ENCODE measurements at regions not wholly inside any gene's neighbourhood (a gene's known extent, or its start where the extent isn't known, plus 50 kb on each side); places are given as distances from the start of the nearest gene placed in this dataset.

DNA sequence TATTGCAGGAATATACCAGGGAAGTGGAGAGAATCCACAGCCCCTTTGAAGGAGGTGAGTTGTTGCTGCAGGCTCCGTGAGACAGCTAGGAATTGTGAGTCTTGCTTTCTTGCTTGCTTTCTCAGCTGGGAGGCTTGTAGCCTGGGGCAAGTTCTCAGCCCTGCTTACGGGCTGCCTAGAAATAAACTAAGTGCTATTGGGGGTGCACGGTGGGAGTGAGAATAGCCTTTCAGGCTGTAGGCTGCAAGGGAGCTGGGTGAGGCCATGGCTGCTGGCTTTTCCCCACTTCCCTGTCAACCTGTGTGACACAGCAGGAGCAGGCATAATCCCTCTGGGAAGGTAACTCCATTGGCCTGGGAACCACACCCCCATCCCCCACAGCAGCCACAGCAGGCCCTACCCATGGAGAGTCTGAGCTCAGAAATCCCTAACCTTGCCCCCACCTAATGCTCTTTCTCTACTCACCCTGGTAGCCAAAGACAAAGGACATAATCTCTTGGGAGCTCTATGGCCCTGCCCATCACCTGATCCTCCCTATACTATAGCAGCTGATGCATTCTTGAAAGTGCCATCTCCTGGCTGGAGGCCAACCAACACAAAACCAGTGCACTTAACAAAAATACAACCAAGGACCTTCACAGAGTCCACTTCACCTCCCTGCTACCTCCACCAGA lies 113.0 kb downstream of the MMRN1 start:
- BruUV-seq (replicated peaks): no TSS peak
- DNase-seq (ENCODE audit: low spot score): no peak
- POLR2A ChIA-PET: no interaction called here
- no peaks in the 10 kb centered on the region for H3K9me2 ChIP-seq (ENCODE audit: insufficient read depth, low read length)
- no peaks in the 10 kb centered on the region for H3K4me1 ChIP-seq (ENCODE audit: insufficient read depth, low read length, poor library complexity, severe bottlenecking)
- TF ChIP-seq EZH2phosphoT487 (IDR thresholded peaks at IDR 0.05; ENCODE audit: borderline replicate concordance, low read depth, low read length): no peak
- no peak for TF ChIP-seq CTCF (conservative IDR thresholded peaks at IDR 0.05; ENCODE audit: low read length)
- H3K4me3 ChIP-seq (ENCODE audit: low read depth, low read length, poor library complexity, severe bottlenecking): no peak overlapping the region
- H3K79me2 ChIP-seq (ENCODE audit: insufficient read depth, low read depth, low read length): no peaks in the 10 kb centered on the region
- H2AFZ ChIP-seq (ENCODE audit: low read length): no peak overlapping the region
- no peaks in the 10 kb centered on the region for H3K36me3 ChIP-seq (ENCODE audit: insufficient read depth, low read length)
- no peak overlapping the region for H3K27ac ChIP-seq (ENCODE audit: low read depth, low read length, poor library complexity, severe bottlenecking)
- no peaks in the 10 kb centered on the region for H4K20me1 ChIP-seq (ENCODE audit: insufficient read depth, low read length)
- CTCF ChIA-PET (ENCODE audit: unreplicated experiment): no interaction called here
- no peaks in the 10 kb centered on the region for H3K9me3 ChIP-seq (ENCODE audit: low read length)
- no peak overlapping the region for H3K4me2 ChIP-seq (ENCODE audit: low read length)
- intact Hi-C loops (cut with micrococcal nuclease; ENCODE audit: unreplicated experiment): no loop called here

GRCh38 chr4:90012918-90013317 lies 114.3 kb upstream of the CCSER1 start:
- intact Hi-C loops (cut with micrococcal nuclease; ENCODE audit: unreplicated experiment): no loop called here
- ChIA-PET CTCF (ENCODE audit: unreplicated experiment) (no interaction called here), POLR2A (no interaction called here)
- Histone ChIP-seq H3K4me3 (ENCODE audit: low read depth, low read length, poor library complexity, severe bottlenecking) (no peak overlapping the region), H3K9me3 (ENCODE audit: low read length) (no peaks in the 10 kb centered on the region), H2AFZ (ENCODE audit: low read length) (no peak overlapping the region), H3K4me2 (ENCODE audit: low read length) (no peak overlapping the region), H3K79me2 (ENCODE audit: insufficient read depth, low read depth, low read length) (no peaks in the 10 kb centered on the region), H3K36me3 (ENCODE audit: insufficient read depth, low read length) (no peaks in the 10 kb centered on the region), H3K27ac (ENCODE audit: low read depth, low read length, poor library complexity, severe bottlenecking) (no peak overlapping the region), H4K20me1 (ENCODE audit: insufficient read depth, low read length) (no peaks in the 10 kb centered on the region), H3K9me2 (ENCODE audit: insufficient read depth, low read length) (no peaks in the 10 kb centered on the region), H3K4me1 (ENCODE audit: insufficient read depth, low read length, poor library complexity, severe bottlenecking) (no peaks in the 10 kb centered on the region)
- no TSS peak for BruUV-seq (replicated peaks)
- TF ChIP-seq CTCF (conservative IDR thresholded peaks at IDR 0.05; ENCODE audit: low read length) (no peak), EZH2phosphoT487 (IDR thresholded peaks at IDR 0.05; ENCODE audit: borderline replicate concordance, low read depth, low read length) (no peak)
- no peak for DNase-seq (ENCODE audit: low spot score)

GRCh38 chr4:90024519-90024918 lies 102.7 kb upstream of the CCSER1 start:
- no peak overlapping the region for H3K27ac ChIP-seq (ENCODE audit: low read depth, low read length, poor library complexity, severe bottlenecking)
- ChIA-PET CTCF (ENCODE audit: unreplicated experiment) (no interaction called here), POLR2A (interaction anchor here (0.7 kb wide), 1 partner anchor 8 kb away, joined by 3 read pairs; no protein-coding TSS in a partner anchor)
- H2AFZ ChIP-seq (ENCODE audit: low read length): no peak overlapping the region
- no TSS peak for BruUV-seq (replicated peaks)
- no peaks in the 10 kb centered on the region for H3K79me2 ChIP-seq (ENCODE audit: insufficient read depth, low read depth, low read length)
- H3K9me3 ChIP-seq (ENCODE audit: low read length): no peaks in the 10 kb centered on the region
- intact Hi-C loops (cut with micrococcal nuclease; ENCODE audit: unreplicated experiment): no loop called here
- H3K4me3 ChIP-seq (ENCODE audit: low read depth, low read length, poor library complexity, severe bottlenecking): no peak overlapping the region
- no peaks in the 10 kb centered on the region for H3K36me3 ChIP-seq (ENCODE audit: insufficient read depth, low read length)
- no peaks in the 10 kb centered on the region for H4K20me1 ChIP-seq (ENCODE audit: insufficient read depth, low read length)
- H3K4me1 ChIP-seq (ENCODE audit: insufficient read depth, low read length, poor library complexity, severe bottlenecking): no peaks in the 10 kb centered on the region
- TF ChIP-seq EZH2phosphoT487 (IDR thresholded peaks at IDR 0.05; ENCODE audit: borderline replicate concordance, low read depth, low read length) (no peak), CTCF (conservative IDR thresholded peaks at IDR 0.05; ENCODE audit: low read length) (no peak)
- DNase-seq (ENCODE audit: low spot score): no peak
- no peak overlapping the region for H3K4me2 ChIP-seq (ENCODE audit: low read length)
- H3K9me2 ChIP-seq (ENCODE audit: insufficient read depth, low read length): no peaks in the 10 kb centered on the region
